GM21825 (cell line): ENCODE measurements at regions not wholly inside any gene's neighbourhood (a gene's known extent, or its start where the extent isn't known, plus 50 kb on each side); places are given as distances from the start of the nearest gene placed in this dataset.

ENCODE experiments used
- ATAC-seq: cut with Tn5 transposase; IDR thresholded peaks from one replicate; pipeline ENCODE4 v1.9.1; 2021; ENCODE audit warnings: mild to moderate bottlenecking, moderate library complexity; ENCODE audit not compliant: unreplicated experiment

DNA sequence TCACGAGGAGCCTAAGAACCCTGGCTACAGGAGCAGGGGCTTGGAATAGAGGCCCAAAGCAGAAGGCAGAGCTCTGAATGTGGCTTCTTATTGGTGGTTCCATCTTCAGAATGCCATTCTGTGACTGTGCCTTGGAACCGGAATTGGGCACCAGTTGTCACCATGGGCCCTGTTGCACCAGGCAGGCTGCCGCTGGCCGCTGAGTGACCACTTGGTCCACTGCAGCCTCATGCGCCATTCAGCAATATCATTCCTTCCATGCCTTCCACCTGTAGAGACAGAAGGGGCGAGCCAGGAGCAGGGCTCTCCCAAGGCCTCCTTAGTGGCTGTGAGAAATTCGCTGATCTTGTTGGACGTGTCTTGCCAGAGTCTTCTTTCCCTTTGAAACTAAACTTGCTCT, 270.3 kb upstream of the CHD6 start:
- ATAC-seq = no peak

DNA sequence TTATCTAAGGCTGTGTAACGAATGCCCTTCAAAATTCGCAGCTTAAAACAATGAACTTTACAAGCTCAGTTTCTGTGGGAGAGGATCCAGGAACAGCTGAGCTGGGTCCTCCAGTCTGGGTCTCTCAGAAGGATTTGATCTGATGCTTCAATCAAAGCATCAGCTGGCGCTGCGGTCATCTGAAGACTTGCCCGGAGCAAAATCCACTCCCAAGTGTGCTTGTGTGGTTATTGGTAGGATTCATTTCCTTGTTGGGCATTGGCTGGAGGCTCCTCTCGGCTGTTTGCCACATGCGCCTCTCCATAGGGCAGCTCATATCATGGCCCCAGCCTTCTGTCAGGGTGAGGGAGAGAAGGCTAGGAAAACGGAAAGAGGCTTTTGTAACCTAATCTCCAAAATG, 269.3 kb upstream of the CHD6 start:
- no peak for ATAC-seq

DNA sequence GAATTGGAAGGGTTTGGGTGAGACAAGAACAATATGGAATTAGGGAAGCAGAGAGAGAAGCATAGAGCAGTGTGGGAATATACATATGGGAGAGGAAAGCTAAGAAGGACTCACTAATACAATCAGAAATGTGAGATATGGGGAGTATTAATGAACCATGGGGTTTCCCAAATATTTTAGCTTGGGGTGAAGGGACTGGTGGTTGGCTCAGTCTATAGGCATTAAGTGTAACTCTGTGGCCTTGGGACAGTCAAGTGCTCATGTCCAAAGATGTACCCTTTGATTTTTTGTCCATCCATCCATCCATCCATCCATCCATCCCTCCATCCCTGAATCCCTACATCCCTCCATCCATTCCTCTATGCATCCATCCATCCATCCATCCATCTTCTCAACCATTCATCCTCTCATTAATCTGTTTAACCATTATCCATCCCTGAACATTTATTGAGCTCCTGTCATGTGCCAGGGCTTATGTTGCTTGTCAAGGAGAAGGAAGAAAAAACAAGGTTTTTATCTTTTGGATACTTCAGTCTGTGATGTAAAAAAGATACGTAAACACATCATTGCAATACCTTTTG, 263.4 kb upstream of the CHD6 start:
- no peak for ATAC-seq

DNA sequence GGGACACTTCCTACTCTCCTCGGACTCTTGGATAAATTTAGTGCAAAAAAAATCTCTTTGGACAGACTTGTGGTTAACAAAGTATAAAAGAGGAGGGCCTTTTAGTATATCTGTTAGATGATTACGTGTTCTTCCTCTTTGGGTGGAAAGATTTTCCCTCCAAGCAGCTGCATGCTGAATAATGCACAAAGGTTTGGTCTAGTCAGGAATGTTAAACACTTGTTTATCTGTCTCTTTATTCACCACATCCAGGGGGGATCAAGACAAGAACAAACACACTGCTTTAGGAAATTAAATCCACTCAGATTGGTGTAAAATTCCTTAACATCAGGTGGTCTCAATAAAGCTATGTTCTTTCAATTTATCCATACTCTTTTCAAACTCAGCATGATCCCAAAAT, 260.9 kb upstream of the CHD6 start:
- no peak for ATAC-seq

DNA sequence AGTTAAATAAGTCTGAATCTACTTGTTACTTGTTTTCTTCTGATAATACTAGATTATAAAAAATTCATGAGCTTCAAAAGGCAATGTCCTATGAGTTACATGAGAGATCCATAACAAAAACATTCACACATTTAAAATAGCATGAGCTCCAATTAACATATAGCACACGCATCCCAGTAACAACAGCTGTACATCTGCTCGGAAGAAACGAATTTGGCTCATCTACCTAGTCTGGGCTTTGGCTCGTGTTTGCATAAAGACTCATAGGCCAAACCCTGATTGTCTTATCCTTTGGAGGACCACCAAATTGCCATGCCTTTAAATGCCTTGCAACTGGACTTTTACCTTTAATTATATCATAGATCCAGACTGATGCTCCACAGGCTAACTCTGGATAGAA, 259.7 kb upstream of the CHD6 start:
- ATAC-seq = no peak

DNA sequence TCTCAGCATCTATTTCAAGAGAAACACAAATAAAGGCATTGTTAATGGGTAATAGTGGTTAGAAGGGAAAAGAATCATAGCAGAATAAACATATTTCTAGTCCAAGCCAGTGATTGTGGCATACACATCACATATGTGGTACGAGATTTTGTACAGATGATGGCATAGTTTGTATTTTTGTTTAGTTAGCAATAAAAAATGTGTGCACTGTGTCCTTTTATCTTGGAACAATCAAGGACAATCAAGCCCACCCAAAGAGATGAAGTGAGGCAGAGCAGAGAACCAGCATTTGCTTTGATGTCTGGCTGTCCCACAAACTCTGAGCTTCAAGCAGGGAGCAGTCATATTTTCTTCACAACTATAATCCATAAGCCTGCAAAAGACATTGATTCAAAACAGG, 256.5 kb upstream of the CHD6 start:
- no peak for ATAC-seq

DNA sequence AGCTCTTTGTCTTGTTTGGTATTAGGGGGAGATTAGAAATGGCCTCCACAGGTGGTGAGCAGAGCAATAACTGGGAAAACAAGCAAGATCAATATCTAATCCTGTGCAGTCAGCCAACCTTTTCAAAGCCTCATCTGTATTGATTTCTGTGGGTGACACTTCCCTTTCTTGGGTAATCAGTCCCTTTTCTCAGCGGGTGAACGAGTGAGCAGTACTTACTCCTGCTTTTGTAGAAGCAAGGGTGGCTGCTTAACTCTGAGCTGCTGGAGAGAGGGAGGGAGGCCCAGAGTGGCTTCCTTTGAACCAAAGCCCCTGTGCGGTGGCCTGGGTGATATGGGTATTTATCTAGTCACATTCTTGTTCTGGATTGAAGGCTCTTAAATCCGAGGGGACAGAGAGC, 254.8 kb upstream of the CHD6 start:
- ATAC-seq = no peak

DNA sequence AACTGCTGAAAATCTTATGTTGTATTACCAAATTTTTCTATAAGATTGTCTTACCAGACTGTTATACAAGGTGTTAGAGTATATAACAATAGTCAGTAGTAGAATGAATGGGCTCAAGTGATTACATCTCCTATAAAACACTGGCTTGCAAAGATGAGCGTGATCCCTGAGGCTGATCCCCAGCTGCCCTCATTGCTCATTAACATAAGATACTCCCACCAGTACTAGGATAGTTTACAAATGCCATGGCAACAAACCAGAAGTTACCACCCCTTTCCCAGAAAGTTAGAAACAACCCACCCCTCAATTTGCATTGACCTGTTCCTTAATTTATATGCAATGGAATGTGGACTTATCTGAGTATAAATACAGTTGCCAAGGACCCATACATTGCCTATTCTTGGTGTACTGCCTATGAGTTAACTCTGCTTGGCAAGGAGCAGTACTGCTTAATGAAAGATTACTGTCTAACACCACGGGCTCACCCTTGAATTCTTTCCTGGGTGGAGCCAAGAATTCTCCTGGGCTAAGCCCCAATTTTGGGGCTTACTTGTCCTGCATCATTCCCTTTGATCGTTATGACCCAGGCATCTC, 252.8 kb upstream of the CHD6 start:
- no peak for ATAC-seq

DNA sequence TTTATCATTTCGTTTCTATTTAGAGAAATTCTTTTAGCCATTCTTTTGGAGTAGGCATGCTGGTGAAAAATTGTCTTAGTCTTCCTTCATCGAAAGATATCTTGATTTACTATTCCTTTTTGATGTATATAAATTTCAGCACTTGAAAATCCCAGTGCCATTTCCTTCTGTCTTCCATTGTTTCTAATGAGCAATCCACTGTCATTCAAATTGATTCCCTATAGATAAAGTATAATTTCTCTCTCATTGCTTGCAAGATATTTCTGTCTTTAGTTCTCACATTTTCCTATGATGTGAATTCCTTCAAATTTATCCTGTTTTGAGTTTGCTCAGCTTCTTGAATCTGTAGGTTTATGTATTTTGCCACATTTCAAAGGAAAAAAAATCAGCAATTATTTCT, 251.1 kb upstream of the CHD6 start:
- no peak for ATAC-seq

DNA sequence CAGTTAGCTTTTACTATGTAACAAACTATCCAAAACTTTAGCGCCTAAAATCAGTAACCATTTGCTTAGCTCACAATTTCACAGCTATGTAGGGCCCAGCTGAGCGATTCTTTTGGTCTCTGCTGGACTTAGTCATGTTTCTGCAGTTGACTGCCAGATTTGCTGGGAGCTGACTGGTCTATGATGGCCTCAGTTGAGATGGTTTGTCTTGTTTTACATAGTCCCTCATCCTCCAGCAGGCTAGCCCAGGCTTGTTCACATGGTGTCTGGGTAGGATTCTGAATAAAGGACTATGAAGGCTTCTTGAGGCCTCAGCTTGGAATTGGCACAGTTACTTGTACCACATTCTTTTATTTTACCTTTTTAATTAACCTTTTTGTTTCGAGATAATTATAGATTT, 247.8 kb upstream of the CHD6 start:
- no peak for ATAC-seq

DNA sequence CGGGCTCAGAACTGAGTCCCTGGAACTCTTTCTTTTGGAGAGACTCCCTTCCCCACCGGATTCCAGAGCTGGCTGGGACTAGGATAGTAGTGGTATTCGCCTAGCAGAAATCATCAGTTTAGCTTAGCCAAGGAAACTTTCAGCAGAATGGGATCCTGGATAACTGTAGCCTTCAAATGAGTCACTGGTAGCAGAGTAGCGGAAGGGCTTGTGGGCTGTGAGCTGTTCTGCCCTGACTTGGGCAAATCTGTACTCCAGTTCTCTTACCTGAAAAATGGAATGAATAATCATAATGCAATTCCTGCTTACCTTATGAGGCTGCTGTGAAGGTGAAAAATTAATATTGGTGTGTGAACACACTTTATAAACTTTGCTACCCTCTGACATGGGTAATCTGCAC, 244.3 kb upstream of the CHD6 start:
- no peak for ATAC-seq

DNA sequence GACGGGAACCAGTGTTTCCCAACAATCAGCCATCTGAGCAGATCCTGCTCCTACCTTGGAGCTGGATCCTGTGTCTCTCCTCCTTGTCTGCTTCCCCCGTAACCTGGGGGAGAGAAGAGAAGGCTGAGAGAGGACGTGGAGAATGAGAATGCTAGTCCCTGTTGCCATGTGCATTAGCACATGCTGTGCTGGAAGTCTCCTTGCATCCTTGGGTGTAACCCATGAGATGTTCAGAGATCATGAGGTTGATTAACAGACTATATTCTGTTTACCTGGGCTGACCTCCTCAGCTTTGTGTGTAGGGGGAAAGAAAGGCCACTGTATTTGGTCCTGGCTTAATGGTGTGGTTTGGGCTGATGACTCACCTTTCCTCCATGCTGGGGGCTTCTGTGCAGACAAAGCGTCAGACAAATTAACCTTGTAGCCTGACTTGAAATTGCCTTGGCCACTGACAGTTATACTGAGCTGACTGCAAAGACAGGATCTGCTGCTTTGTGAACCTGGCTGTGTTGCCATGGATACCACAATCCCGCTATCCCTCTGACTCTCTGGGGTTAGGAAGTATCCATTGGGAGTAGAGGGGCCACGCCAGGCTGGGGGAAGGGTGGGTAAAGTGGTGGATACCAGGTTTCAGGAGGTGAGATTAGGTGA, 243.7 kb upstream of the CHD6 start:
- ATAC-seq = no peak

DNA sequence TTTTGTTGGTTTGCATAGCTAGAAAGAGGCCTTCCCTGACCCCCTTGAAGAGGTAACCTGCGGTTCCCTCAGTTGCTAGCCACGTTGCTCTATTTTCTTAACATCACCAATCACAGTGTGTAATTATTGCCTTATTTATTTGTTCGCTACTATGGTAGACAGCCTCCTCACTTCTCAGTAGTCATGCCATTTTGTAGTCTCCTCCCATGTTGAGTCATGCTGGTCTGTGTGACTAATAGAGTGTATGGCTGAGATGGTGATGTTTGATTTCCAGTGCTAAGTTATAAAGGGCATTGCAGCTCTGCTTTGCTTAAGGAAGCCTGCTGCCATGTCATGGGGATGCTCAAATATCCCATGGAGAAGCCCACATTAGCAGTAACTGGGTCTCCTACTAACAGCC, 236.6 kb upstream of the CHD6 start:
- no peak for ATAC-seq

DNA sequence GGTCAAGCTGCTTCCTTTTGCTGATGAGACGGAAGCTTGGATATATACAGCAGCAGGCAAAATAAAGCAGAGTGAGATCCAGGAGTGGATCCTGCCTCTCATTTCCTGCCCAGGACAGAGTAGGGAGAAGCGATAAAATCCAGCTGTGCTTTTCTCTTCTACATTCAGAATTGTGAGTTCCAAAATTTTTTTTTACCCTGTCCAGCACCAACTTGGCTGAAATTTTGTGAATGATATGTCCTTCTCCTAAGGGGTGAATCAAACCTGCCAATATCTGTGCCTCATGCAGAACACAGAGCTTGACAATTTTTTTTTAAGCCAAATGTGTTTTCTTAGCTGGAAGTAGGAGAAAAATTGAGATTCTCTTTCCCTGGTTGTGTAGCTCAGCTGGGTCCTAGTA, 235.6 kb upstream of the CHD6 start:
- no peak for ATAC-seq

DNA sequence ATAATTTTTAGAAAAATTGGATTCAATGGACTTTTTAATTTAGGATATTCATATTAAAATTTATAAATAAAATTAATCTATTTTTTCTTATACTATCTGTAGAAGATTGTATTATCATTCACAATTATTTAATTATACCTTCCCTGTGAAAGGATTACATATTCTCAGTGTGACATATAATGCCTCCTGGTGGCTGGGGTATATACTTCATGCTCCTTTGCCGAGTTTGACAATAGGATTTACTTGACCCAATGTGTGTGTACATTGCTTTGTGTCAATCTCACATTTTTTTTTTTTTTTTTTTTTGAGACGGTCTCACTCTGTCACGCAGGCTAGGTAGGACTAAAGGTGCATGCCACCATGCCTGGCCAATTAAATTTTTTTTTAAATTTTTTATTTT, 230.0 kb upstream of the CHD6 start:
- no peak for ATAC-seq

DNA sequence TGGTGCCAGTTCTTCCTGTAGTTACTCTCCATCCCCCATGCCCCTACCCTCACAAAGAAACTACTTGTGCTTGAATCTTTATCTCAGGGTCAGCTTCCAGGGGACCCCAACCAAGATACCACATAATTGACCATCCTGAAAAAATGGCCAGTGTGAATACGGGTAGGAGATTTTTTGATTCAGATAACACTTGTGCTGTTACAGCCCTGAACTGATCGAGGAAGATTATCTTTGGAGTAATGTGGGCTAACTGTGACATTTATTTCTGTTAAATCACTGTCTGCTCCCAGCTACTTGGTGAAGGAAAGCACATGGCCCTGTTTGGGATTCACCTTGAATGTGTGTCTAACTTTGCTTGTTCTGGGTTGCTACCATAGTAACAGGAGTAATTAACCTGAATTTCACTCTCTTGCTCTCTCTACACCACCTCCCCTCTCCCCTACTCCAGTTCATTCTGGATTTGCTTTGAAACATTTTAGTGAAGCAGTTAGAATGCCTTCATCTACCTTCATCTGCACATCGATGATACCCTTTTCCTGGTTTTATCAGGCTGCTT, 219.6 kb upstream of the CHD6 start:
- no peak for ATAC-seq

DNA sequence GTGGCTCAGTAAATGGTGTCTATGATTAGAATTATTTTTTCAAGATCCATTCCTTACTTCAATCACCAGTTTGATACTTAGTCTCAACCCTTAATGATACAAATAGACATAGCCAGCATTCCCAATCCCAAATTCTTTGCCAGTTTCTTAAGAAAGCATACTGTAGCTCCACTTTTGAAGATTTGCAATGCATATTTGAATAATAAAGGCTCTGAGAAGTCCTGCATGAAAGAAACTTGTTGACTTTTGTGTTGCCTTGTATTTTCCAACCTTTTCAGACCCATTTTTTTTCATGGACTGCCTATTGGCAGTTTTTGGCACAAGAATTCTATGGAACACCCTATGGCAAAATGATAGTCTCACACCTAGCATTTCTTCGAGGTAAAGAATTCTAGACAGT, 215.6 kb upstream of the CHD6 start:
- no peak for ATAC-seq

DNA sequence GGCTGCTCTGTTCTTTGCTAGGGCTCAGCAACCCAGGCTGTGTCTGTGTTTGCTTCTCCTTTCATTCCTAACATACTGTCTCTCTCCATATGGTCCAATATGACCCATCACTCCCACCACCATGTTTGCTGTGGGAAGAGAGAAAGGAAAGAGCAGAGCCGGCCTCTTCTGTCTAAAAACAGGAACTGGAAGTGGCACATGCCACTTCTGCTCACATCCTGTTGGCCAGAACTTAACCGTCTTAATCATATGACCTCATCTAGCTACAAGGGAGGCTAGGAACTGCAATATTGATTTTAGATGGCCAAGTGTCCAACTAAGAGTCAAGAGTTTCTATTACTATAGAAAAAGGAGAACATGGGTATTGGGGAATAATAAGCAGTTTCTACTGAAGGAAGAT, 212.5 kb upstream of the CHD6 start:
- no peak for ATAC-seq

DNA sequence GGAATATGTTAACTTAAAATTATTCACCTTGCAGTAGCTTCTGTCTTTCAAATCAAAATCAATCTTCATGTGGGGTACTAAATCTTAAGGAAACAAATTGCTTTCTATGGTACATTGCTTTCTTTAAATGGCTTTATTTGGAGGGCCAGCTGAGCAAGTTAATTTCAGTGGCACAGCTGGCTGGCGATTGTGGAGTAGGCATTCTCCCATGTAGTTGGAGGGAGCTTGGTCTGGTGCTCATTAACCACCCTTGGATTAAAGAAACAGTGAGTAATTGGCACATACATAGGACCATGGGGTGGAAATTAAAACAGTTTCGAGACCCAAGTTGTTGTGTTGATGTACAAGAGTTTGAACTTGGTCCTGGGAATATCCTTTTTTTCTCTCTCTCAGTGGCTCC, 201.3 kb upstream of the CHD6 start:
- no peak for ATAC-seq

DNA sequence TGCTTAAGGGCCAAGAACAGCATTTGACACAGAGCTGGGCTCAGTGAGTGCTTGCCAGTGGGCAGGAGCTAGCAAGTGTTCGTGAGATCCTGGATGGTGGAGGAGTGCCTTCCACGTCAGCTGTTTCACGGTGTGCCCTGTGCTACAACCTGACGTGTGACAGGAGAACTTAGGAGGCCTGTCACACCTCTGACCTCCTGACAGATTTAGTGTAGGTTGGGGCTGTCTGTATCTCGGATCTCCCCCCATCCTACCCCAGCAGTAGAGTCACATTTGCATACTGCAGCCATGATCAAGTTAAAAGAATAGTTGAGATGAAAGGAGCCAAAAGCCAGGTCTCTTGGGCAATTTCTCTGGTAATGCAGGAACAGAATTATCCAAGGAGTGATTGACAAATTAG, 200.8 kb upstream of the CHD6 start:
- no peak for ATAC-seq

DNA sequence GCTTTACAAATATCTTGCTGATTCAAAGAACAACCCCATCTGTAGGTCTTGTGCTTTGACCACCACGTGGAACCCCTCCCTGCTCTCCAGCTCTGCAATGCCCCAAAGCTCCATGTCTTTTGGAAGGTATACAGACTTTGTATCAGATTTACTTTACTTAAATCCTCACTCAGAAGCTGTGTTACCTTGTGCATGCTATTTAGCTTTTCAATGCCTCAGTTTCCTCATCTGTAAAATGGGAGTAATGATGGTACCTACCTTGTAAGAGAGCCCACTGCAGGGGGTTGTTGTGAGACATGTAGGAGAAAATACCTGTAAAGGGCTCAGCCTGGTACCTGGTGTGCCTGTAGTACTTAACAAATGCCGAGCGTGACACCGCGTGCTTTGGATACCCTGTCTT, 200.2 kb upstream of the CHD6 start:
- ATAC-seq = no peak

DNA sequence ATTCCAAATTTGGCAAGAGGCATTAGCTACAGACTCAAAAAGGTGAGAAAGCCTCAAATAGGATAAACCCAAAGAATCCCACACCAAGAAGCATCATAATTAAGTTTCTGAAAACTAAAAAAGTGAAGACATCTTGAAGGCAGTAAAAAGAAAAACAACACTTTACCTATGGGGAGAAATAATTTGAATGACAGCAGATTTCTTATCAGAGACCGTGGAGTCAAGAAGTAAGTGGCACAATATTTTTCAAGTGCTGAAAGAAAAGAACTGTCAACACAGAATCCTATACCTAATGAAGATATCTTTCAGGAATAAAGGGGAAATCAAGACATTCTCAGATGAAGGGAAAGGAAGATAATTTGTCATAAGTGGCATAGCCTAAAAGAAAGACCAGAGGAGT, 193.3 kb upstream of the CHD6 start:
- no peak for ATAC-seq

DNA sequence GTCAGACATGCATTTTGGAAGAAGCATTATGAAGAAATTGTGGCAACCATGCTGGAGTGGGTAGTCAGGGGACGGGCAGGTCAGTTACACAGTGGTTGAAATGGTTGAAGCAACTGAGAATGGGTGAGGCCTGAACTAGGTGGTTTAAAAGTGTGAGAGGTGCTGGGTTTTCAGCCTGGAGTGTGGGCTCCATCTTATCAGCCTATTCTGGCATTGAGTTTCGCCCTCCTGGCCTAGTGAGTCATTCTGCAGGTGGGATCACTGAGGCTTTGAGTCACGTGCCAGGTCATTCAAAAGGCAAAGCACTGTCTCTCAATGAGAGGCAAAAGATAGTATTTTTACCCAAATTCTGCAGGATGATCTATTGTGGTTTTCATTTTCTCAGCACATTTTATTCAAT, 181.9 kb upstream of the CHD6 start:
- ATAC-seq = no peak
